Glutamatergic neuron (in vitro differentiated cells): ENCODE measurements at regions not wholly inside any gene's neighbourhood (a gene's known extent, or its start where the extent isn't known, plus 50 kb on each side); places are given as distances from the start of the nearest gene placed in this dataset.

Experiments used
- DNase-seq: peaks from one replicate; pipeline ENCODE4 v3.0.0; 2022
- H3K27ac Mint-ChIP-seq: one replicate; pipeline ENCODE4 v1.8.0; 2020; ENCODE audit warnings: mild to moderate bottlenecking, mixed read lengths, inconsistent platforms; ENCODE audit not compliant: unreplicated experiment
- H3K27me3 Mint-ChIP-seq: one replicate; pipeline ENCODE4 v1.8.0; 2020; ENCODE audit warnings: mild to moderate bottlenecking, moderate library complexity, mixed read lengths, inconsistent platforms; ENCODE audit not compliant: unreplicated experiment
- H3K36me3 Mint-ChIP-seq: one replicate; pipeline ENCODE4 v1.8.0; 2020; ENCODE audit warnings: mild to moderate bottlenecking, mixed read lengths, inconsistent platforms; ENCODE audit not compliant: unreplicated experiment
- H3K4me1 Mint-ChIP-seq: one replicate; pipeline ENCODE4 v1.8.0; 2020; ENCODE audit warnings: mild to moderate bottlenecking, low read depth, mixed read lengths, inconsistent platforms; ENCODE audit not compliant: unreplicated experiment
- H3K4me3 Mint-ChIP-seq: one replicate; pipeline ENCODE4 v1.8.0; 2020; ENCODE audit warnings: mild to moderate bottlenecking, mixed read lengths, inconsistent platforms; ENCODE audit not compliant: unreplicated experiment
- H3K9me3 Mint-ChIP-seq: one replicate; pipeline ENCODE4 v1.8.0; 2020; ENCODE audit warnings: mild to moderate bottlenecking, moderate library complexity, mixed read lengths, inconsistent platforms; ENCODE audit not compliant: unreplicated experiment
- TF ChIP-seq, protein P1 (sequence below): fragments of 200-600 bp; sonication (generic); IDR thresholded peaks from one replicate; pipeline ENCODE4 v1.5.0; 2021; ENCODE audit not compliant: partially characterized antibody, unreplicated experiment

DNA sequence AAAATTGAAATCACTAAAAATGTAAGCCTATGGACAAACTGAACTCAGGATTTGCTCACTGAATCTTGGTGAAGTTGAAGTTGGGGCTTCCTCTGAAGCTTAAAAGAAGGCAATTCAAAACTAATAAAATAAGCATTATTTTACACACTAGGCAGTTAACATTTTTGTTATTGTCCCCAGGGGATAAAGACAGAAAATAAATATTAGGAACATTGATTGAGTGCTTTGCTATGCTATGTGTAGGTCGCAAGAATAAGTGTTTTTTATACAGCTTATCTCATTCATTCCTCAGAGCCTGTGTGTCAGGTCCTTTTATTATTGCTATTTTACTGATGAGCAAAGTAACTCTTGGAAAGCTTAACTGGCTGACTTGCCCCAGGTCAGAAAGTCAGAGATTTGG, 82.2 kb downstream of the ZNF608 start:
- Mint-ChIP-seq H3K27ac (peak overlapping the region; percentile 43), H3K4me1 (peaks cover 73% of the 10 kb centered on the region), H3K36me3 (no peaks in the 10 kb centered on the region), H3K4me3 (peak overlapping the region; percentile 23), H3K9me3 (peaks cover 23% of the 10 kb centered on the region), H3K27me3 (peaks cover 10% of the 10 kb centered on the region)
- TF ChIP-seq, protein P1, sequence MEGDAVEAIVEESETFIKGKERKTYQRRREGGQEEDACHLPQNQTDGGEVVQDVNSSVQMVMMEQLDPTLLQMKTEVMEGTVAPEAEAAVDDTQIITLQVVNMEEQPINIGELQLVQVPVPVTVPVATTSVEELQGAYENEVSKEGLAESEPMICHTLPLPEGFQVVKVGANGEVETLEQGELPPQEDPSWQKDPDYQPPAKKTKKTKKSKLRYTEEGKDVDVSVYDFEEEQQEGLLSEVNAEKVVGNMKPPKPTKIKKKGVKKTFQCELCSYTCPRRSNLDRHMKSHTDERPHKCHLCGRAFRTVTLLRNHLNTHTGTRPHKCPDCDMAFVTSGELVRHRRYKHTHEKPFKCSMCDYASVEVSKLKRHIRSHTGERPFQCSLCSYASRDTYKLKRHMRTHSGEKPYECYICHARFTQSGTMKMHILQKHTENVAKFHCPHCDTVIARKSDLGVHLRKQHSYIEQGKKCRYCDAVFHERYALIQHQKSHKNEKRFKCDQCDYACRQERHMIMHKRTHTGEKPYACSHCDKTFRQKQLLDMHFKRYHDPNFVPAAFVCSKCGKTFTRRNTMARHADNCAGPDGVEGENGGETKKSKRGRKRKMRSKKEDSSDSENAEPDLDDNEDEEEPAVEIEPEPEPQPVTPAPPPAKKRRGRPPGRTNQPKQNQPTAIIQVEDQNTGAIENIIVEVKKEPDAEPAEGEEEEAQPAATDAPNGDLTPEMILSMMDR: no peak
- no peak for DNase-seq

- Mint-ChIP-seq H3K9me3 (peaks cover 20% of the 10 kb centered on the region), H3K4me1 (peaks cover 74% of the 10 kb centered on the region), H3K4me3 (peak overlapping the region; percentile 81), H3K27ac (peak overlapping the region; percentile 90), H3K27me3 (peaks cover 11% of the 10 kb centered on the region), H3K36me3 (no peaks in the 10 kb centered on the region)
- DNase-seq: no peak
- TF ChIP-seq, protein P1: no peak
Observed at GRCh38 chr5:124663101-124663506, 83.3 kb downstream of the ZNF608 start.

DNA sequence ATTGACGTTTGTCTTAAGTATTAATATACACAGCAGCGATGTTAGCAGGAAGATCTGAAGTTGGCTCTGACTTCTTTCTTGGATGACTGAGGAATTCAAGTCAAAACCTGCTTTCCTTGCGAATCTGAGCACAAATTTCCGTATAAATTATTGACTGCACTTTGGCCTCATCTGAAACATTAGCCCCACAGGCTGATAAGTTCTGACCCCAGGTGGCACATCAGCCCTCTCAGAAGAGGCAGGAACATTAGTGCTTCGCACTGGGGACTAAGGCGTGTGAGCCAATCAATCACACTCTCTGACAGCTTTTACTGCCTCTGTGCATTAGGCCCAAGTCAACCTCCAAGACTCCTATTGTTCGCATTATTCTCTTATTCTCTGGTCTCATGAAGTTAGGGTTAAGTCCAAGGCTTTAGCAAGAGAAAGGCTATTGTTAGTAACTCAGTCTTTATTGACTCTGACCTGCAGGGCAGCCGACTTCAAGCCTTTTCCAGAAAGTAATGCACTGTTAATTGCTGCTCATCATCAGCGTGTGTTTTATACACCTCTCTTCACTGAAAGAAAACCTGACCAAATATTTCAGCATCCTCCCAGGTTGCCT, 84.2 kb downstream of the ZNF608 start:
- no peaks in the 10 kb centered on the region for H3K36me3 Mint-ChIP-seq
- TF ChIP-seq, protein P1: no peak
- H3K4me3 Mint-ChIP-seq: peak overlapping the region; percentile 81

GRCh38 chr5:124661317-124662141, 84.9 kb downstream of the ZNF608 start:
- peak; percentile 44 for DNase-seq
- H3K36me3 Mint-ChIP-seq: no peaks in the 10 kb centered on the region
- peak overlapping the region; percentile 90 for H3K27ac Mint-ChIP-seq
- peaks cover 14% of the 10 kb centered on the region for H3K27me3 Mint-ChIP-seq
- peak overlapping the region; percentile 81 for H3K4me3 Mint-ChIP-seq
- TF ChIP-seq, protein P1: no peak
- peaks cover 20% of the 10 kb centered on the region for H3K9me3 Mint-ChIP-seq
- peaks cover 71% of the 10 kb centered on the region for H3K4me1 Mint-ChIP-seq

More for the DNA sequence above, 84.2 kb downstream of the ZNF608 start:
- Mint-ChIP-seq H3K4me1 (peaks cover 76% of the 10 kb centered on the region), H3K27me3 (peaks cover 14% of the 10 kb centered on the region), H3K27ac (peak overlapping the region; percentile 90), H3K9me3 (peaks cover 20% of the 10 kb centered on the region)
- DNase-seq: peak; percentile 62
